ENCODE measurements at regions not wholly inside any gene's neighbourhood (a gene's known extent, or its start where the extent isn't known, plus 50 kb on each side); places are given as distances from the start of the nearest gene placed in this dataset.

DNA sequence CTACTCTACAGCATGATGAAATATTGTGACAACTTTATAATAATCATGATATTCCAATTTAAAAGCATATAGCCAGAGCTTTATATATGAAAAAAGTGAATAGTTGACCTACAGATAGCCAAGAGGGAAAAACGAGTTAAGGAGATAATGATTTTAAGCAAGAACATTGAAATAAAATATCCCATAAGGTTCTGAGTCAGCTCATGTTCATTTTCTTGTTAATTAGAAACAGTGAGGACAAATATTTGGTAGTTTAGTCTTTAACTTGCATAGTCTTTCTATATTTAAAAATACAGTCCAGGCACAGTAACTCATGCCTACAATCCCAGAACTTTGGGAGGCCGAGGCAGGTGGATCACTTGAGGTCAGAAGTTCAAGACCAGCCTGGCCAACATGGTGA lies 55.8 kb upstream of the CDH6 start:
- DNase-seq: no peak

DNA sequence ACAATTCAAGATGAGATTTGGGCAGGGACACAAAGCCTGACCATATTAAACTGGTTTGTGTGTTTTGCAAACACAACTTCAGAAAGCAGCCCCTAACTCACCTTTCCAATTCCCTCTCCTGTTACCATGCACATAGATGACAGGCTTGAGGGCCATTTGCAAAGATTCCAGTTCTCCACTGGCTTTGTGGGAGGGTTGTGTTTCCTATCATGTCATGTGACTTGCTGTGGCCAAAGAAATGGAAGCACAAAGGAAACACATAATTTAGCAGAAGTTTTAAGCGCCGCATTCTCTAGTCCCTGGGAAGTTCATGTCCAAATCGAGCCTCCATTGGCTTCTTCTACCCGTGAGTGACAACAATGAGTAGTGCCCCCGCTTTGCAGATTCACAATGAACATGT lies 57.9 kb upstream of the CDH6 start:
- DNase-seq: no peak

GRCh38 chr5:31133488-31133887 lies 60.0 kb upstream of the CDH6 start:
- DNase-seq: no peak

DNA sequence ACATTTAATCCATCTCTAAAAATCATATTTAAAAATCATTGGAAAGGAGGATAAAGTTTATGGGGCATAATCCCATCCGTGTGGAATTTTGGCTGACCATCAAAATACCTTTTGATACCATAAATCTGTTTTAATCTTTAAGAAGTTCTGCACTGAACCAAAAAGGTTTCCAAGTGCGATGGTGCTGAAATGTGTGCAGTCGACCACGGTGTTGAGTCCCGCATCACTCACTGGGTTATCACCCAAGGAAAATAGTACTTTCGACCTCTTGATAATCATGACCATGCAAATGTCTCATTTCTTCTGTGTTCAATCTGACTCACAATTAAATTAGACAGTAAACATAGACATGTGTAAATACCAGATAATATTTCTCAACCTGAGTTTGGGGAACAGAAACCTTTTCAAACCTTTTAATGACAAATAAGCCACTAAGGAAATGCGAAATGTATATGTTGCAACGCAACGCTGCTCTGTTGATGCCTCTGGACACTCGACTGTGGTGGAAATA lies 62.0 kb upstream of the CDH6 start:
- no peak for DNase-seq

DNA sequence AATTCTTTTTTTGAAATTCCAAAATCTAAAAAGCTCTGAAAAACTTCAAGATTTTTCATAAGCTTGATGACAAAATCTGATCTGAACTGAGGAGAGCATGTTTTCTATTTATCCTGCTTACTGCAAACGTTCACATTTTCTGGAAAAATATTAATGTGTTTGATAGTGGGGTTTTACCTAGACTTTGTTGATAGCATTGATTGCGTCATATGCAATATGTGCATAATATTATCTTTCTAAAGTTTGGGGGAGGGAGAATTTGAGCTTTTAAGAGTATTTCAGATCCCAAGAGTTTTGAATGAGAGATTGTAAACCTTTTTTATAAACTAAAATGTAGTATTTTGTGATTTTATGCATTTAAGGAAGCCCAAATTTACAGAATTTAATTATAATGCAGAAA lies 62.8 kb upstream of the CDH6 start:
- no peak for DNase-seq

GRCh38 chr5:31124651-31125305 lies 68.7 kb upstream of the CDH6 start:
- DNase-seq: no peak

DNA sequence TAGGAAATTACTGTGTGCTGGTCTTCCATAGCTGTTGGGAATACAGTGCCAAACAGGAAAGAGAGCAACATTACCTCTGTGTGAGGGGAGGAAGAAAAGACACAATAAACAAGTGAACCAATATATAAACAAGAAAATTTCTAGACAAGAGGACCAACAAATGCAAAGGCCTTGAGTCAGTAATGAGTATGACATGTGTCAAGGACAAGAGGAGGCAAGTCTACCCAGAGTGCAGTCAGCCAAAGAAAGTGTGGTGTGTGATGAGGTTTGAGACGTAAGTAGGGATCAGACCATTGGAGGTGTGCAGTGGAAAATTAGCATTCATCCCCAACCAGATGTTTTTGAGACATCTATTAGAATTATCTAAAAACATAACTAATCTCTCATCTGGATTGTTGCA lies 69.5 kb upstream of the CDH6 start:
- no peak for DNase-seq

- DNase-seq: no peak
These were observed 70.2 kb upstream of the CDH6 start for GRCh38 chr5:31122998-31123951.

DNA sequence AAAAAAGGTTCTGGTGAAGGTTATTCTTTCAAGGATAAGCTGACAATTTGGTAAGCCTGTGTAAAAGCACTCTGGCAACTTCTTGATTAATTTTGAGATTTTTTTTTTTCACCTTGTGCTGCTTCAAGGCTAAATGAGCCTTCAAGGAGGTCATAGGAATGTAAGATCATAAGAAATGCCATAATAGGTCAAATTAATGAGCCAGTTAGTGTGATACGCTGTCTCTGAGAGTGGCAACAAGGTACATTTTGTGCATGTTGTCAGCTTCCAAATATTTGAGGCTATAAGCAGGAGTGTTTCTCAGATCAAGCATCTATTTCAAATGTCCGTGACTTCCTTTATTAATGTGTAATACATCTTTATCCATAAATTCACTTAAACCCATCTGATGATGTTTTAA lies 72.3 kb upstream of the CDH6 start:
- no peak for DNase-seq

GRCh38 chr5:31120642-31120948 lies 72.9 kb upstream of the CDH6 start:
- no peak for DNase-seq

- no peak for DNase-seq
These were observed 73.4 kb upstream of the CDH6 start for GRCh38 chr5:31119938-31120641.

DNA sequence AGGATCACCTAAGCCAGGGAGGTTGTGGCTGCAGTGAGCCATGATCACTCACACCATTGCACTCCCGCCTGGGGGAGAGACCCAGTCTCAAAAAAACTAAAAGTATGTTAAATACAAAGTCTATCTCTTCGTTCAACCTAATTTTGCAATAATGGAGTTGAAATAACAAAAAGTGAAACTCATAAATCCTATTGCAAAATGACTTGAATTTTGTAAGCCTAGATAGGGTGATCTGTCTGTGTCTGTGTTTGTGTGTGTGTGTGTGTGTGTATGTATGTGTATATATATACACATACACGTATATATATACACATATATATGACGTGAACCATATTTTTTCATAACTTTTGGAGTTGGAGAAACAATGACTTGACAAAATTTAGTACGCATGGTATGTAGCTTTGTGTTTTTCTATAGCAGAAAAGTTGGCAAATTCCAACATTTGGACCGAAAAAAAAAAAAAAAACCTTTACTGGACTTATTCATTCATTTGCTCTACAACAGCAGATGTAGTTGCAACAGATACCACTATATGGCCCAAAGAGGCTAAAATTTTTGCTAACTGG lies 76.9 kb upstream of the CDH6 start:
- no peak for DNase-seq

DNA sequence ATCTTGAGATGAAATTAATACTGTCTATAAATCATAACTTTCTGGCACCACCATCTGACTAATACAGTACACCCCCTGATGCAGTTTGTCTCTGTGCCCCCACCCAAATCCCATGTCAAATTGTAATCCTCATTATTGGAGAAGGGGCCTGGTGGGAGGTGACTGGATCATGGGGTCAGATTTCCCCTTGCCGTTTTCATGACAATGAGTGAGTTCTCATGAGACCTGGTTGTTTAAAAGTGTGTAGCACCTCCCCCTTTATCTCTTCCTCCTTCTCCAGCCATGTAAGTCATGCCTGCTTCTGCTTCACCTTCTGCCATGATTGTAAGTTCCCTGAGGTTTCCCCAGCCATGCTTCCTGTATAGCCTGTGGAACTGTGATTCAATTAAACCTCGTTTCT lies 78.7 kb upstream of the CDH6 start:
- no peak for DNase-seq

DNA sequence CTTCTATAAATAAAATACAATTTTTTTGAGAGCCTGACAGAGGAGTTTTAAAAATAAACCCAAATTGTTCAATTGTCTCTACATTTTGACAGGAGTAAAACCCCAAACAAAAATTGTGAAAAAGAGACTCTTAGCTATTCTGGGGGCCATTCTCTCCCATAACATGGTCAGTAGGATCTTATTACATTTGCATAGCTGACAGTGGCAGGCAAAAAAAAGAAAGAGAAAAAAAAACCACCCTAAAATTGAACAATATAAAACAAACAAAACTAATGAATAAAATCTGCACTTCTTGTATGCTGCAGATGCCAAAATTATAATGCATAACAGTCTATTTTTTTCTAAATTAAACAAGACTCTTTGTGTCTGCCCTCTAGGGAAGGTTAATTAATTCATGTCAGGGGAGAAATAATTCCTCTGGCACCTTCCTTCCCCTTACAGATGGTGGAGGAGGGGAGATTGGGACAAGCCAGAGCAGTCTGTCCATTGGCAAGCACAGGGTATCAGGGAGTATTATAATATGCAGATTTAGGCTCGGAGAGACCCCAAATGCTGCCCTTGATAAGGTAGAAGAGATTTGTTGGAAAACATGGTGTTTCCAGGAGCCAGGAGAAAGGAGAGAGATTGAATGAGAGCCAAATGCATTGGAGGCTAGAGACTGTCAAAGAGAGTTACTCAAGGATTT lies 79.7 kb upstream of the CDH6 start:
- DNase-seq: no peak

- no peak for DNase-seq
These were observed 80.4 kb upstream of the CDH6 start for GRCh38 chr5:31113101-31113500.

GRCh38 chr5:31107091-31107518 lies 86.4 kb upstream of the CDH6 start:
- DNase-seq: no peak

DNA sequence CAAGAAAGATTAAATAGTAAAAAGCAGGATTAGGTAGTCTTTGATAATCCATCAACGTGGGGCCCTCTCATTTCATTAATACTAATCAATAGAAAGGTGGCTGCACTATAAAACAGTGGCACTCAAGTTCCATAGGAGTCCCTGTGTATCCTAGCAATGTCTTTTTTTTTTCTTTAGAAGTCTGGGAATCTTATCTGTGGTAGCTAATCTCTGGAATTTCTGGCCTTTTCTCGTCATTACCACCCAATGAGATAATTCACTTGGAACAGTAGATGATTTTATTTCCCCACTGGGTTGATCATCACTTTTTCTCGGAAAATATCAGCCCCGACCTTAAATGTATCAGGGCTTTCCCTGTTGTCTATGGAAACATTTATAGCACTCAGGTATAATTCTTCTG lies 86.8 kb upstream of the CDH6 start:
- no peak for DNase-seq

DNA sequence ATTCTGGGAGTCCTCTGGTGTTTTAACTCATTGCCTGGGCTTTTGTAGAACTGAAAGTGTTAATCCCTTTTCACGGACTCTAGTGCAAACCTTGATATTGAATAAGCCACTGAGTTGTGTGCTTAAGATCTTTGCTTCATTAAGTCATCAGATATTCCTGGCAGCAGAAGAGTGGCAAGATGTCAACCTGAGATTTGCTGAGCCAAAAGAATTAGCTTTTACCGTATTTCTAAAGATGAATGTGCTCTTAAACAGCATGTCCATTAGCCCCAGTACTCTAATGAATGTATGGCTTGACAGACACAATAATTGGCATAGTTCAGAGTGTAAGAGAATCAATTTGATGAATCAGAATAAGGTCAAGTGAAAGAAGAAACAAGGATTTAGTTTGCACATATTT lies 87.2 kb upstream of the CDH6 start:
- DNase-seq: no peak

GRCh38 chr5:31104775-31105174 lies 88.7 kb upstream of the CDH6 start:
- no peak for DNase-seq

- no peak for DNase-seq
These were observed 92.6 kb upstream of the CDH6 start for GRCh38 chr5:31100781-31101310.

- no peak for DNase-seq
These were observed 93.4 kb upstream of the CDH6 start for GRCh38 chr5:31100047-31100575.

GRCh38 chr5:31098811-31099210 lies 94.7 kb upstream of the CDH6 start:
- DNase-seq: no peak
